ENCODE measurements at regions not wholly inside any gene's neighbourhood (a gene's known extent, or its start where the extent isn't known, plus 50 kb on each side); places are given as distances from the start of the nearest gene placed in this dataset.
A peak's percentile ranks its signal among the peaks of the same experiment; 100 is the strongest.
"Not testable (repeated sequence)": the region's sequence is repeated elsewhere in the genome, so short reads cannot be mapped to it uniquely, and the experiment has no call there.

GRCh38 chr2:242040681-242041080, 171.2 kb downstream of the RTP5 start:
- no peak for DNase-seq
- Mint-ChIP-seq H3K4me3 (no peak overlapping the region), H3K27me3 (peaks cover 26% of the 10 kb centered on the region), H3K27ac (no peak overlapping the region), H3K4me1 (peaks cover 2% of the 10 kb centered on the region), H3K9me3 (no peaks in the 10 kb centered on the region), H3K36me3 (ENCODE audit: low read depth) (no peaks in the 10 kb centered on the region)
- POLR2A ChIA-PET: no interaction called here
- CTCF ChIA-PET: interaction anchor here (0.7 to 1.4 kb wide), 2 partner anchors 16 to 20 kb away, joined by 3 read pairs; no protein-coding TSS in a partner anchor

GRCh38 chr2:242041816-242042215, 172.3 kb downstream of the RTP5 start:
- POLR2A ChIA-PET: no interaction called here
- Mint-ChIP-seq H3K9me3 (no peaks in the 10 kb centered on the region), H3K36me3 (ENCODE audit: low read depth) (no peaks in the 10 kb centered on the region), H3K4me1 (peaks cover 4% of the 10 kb centered on the region), H3K27ac (no peak overlapping the region), H3K27me3 (peaks cover 30% of the 10 kb centered on the region), H3K4me3 (no peak overlapping the region)
- DNase-seq: no peak
- CTCF ChIA-PET: no interaction called here

GRCh38 chr2:242043538-242044312, 174.2 kb downstream of the RTP5 start:
- H3K27ac Mint-ChIP-seq: no peak overlapping the region
- ChIA-PET POLR2A (no interaction called here), CTCF (no interaction called here)
- H3K27me3 Mint-ChIP-seq: peaks cover 38% of the 10 kb centered on the region
- peaks cover 4% of the 10 kb centered on the region for H3K4me1 Mint-ChIP-seq
- H3K9me3 Mint-ChIP-seq: peaks cover 2% of the 10 kb centered on the region
- no peak overlapping the region for H3K4me3 Mint-ChIP-seq
- DNase-seq: no peak
- H3K36me3 Mint-ChIP-seq (ENCODE audit: low read depth): peaks cover 2% of the 10 kb centered on the region

GRCh38 chr2:242044313-242044590, 174.7 kb downstream of the RTP5 start:
- Mint-ChIP-seq H3K4me1 (peaks cover 4% of the 10 kb centered on the region), H3K36me3 (ENCODE audit: low read depth) (peaks cover 2% of the 10 kb centered on the region), H3K27ac (no peak overlapping the region), H3K4me3 (no peak overlapping the region), H3K27me3 (peaks cover 44% of the 10 kb centered on the region), H3K9me3 (peaks cover 2% of the 10 kb centered on the region)
- DNase-seq: no peak
- ChIA-PET POLR2A (no interaction called here), CTCF (no interaction called here)

GRCh38 chr2:242045596-242046144, 176.1 kb downstream of the RTP5 start:
- H3K9me3 Mint-ChIP-seq; H3K4me1 Mint-ChIP-seq; H3K36me3 Mint-ChIP-seq (ENCODE audit: low read depth); CTCF ChIA-PET; H3K27ac Mint-ChIP-seq; H3K4me3 Mint-ChIP-seq; DNase-seq; POLR2A ChIA-PET: not testable (repeated sequence)
- peaks cover 54% of the 10 kb centered on the region for H3K27me3 Mint-ChIP-seq

GRCh38 chr2:242046206-242046826, 176.8 kb downstream of the RTP5 start:
- Mint-ChIP-seq H3K27me3 (peaks cover 58% of the 10 kb centered on the region), H3K4me1 (peaks cover 4% of the 10 kb centered on the region), H3K9me3 (peaks cover 2% of the 10 kb centered on the region), H3K27ac (no peak overlapping the region), H3K36me3 (ENCODE audit: low read depth) (peaks cover 2% of the 10 kb centered on the region), H3K4me3 (peak overlapping the region; percentile 46)
- CTCF ChIA-PET: no interaction called here
- POLR2A ChIA-PET: no interaction called here
- no peak for DNase-seq

GRCh38 chr2:242047963-242048362, 178.4 kb downstream of the RTP5 start:
- POLR2A ChIA-PET: no interaction called here
- CTCF ChIA-PET: no interaction called here
- peaks cover 2% of the 10 kb centered on the region for H3K9me3 Mint-ChIP-seq
- peaks cover 61% of the 10 kb centered on the region for H3K27me3 Mint-ChIP-seq
- DNase-seq: no peak
- no peak overlapping the region for H3K27ac Mint-ChIP-seq
- H3K4me1 Mint-ChIP-seq: peaks cover 4% of the 10 kb centered on the region
- H3K4me3 Mint-ChIP-seq: no peak overlapping the region
- peaks cover 2% of the 10 kb centered on the region for H3K36me3 Mint-ChIP-seq (ENCODE audit: low read depth)

- CTCF ChIA-PET: no interaction called here
- peaks cover 4% of the 10 kb centered on the region for H3K4me1 Mint-ChIP-seq
- H3K9me3 Mint-ChIP-seq: peaks cover 2% of the 10 kb centered on the region
- H3K4me3 Mint-ChIP-seq: no peak overlapping the region
- H3K27ac Mint-ChIP-seq: no peak overlapping the region
- H3K36me3 Mint-ChIP-seq (ENCODE audit: low read depth): peaks cover 2% of the 10 kb centered on the region
- H3K27me3 Mint-ChIP-seq: peaks cover 62% of the 10 kb centered on the region
- POLR2A ChIA-PET: no interaction called here
- no peak for DNase-seq
Observed at GRCh38 chr2:242048479-242048878, 178.9 kb downstream of the RTP5 start.

GRCh38 chr2:242049492-242049891, 180.0 kb downstream of the RTP5 start:
- H3K27ac Mint-ChIP-seq; H3K36me3 Mint-ChIP-seq (ENCODE audit: low read depth); H3K4me1 Mint-ChIP-seq; H3K9me3 Mint-ChIP-seq; CTCF ChIA-PET; DNase-seq; POLR2A ChIA-PET; H3K4me3 Mint-ChIP-seq: not testable (repeated sequence)
- peaks cover 59% of the 10 kb centered on the region for H3K27me3 Mint-ChIP-seq

GRCh38 chr2:242051463-242051862, 181.9 kb downstream of the RTP5 start:
- DNase-seq: no peak
- Mint-ChIP-seq H3K27me3 (peaks cover 50% of the 10 kb centered on the region), H3K9me3 (peaks cover 2% of the 10 kb centered on the region), H3K36me3 (ENCODE audit: low read depth) (peaks cover 2% of the 10 kb centered on the region), H3K27ac (no peak overlapping the region), H3K4me3 (no peak overlapping the region), H3K4me1 (no peaks in the 10 kb centered on the region)
- ChIA-PET POLR2A (no interaction called here), CTCF (interaction anchor here (0.6 kb wide), 1 partner anchor 1346 kb away, joined by 3 read pairs; no protein-coding TSS in a partner anchor)

- Mint-ChIP-seq H3K9me3 (peaks cover 2% of the 10 kb centered on the region), H3K36me3 (ENCODE audit: low read depth) (peaks cover 2% of the 10 kb centered on the region), H3K4me1 (no peaks in the 10 kb centered on the region), H3K27me3 (peaks cover 52% of the 10 kb centered on the region), H3K4me3 (no peak overlapping the region), H3K27ac (no peak overlapping the region)
- no peak for DNase-seq
- ChIA-PET POLR2A (no interaction called here), CTCF (no interaction called here)
Observed at GRCh38 chr2:242052421-242052820, 182.9 kb downstream of the RTP5 start.

GRCh38 chr2:242053921-242054320, 184.4 kb downstream of the RTP5 start:
- no peak for DNase-seq
- Mint-ChIP-seq H3K36me3 (ENCODE audit: low read depth) (no peaks in the 10 kb centered on the region), H3K4me3 (no peak overlapping the region), H3K27ac (no peak overlapping the region), H3K4me1 (no peaks in the 10 kb centered on the region), H3K27me3 (peaks cover 40% of the 10 kb centered on the region), H3K9me3 (no peaks in the 10 kb centered on the region)
- POLR2A ChIA-PET: no interaction called here
- CTCF ChIA-PET: no interaction called here

- Mint-ChIP-seq H3K27ac (no peak overlapping the region), H3K36me3 (ENCODE audit: low read depth) (no peaks in the 10 kb centered on the region), H3K4me3 (no peak overlapping the region), H3K4me1 (no peaks in the 10 kb centered on the region), H3K9me3 (no peaks in the 10 kb centered on the region), H3K27me3 (peaks cover 37% of the 10 kb centered on the region)
- POLR2A ChIA-PET: no interaction called here
- CTCF ChIA-PET: interaction anchor here (0.6 kb wide), 1 partner anchor 1466 kb away, joined by 3 read pairs; no protein-coding TSS in a partner anchor
- DNase-seq: no peak
Observed at GRCh38 chr2:242054406-242054805, 184.9 kb downstream of the RTP5 start.
